Activated CD8-positive, alpha-beta memory T cell treated with anti-CD3 and anti-CD28 coated beads, Interleukin-2, amount 50 U/mL, for 48 hours (primary cell): ENCODE measurements at regions not wholly inside any gene's neighbourhood (a gene's known extent, or its start where the extent isn't known, plus 50 kb on each side); places are given as distances from the start of the nearest gene placed in this dataset.
"Not testable (repeated sequence)": the region's sequence is repeated elsewhere in the genome, so short reads cannot be mapped to it uniquely, and the experiment has no call there.

Experiments
- DNase-seq: peaks from one replicate; pipeline ENCODE4 v3.0.0-alpha.2; 2020

GRCh38 chr4:189497516-189497915 lies 443.2 kb upstream of the FRG1 start:
- no peak for DNase-seq

GRCh38 chr4:189497996-189498395 lies 442.7 kb upstream of the FRG1 start:
- no peak for DNase-seq

GRCh38 chr4:189498457-189498856 lies 442.2 kb upstream of the FRG1 start:
- DNase-seq = no peak

- no peak for DNase-seq
Observed at GRCh38 chr4:189499696-189500095, 441.0 kb upstream of the FRG1 start.

GRCh38 chr4:189500970-189501369 lies 439.7 kb upstream of the FRG1 start:
- no peak for DNase-seq

- no peak for DNase-seq
Observed at GRCh38 chr4:189502841-189503435, 437.7 kb upstream of the FRG1 start.

GRCh38 chr4:189504220-189504619 lies 436.5 kb upstream of the FRG1 start:
- no peak for DNase-seq

- no peak for DNase-seq
Observed at GRCh38 chr4:189505380-189505779, 435.3 kb upstream of the FRG1 start.

- DNase-seq = no peak
Observed at GRCh38 chr4:189506080-189506479, 434.6 kb upstream of the FRG1 start.

- DNase-seq = no peak
Observed at GRCh38 chr4:189507060-189507459, 433.6 kb upstream of the FRG1 start.

- DNase-seq = no peak
Observed at GRCh38 chr4:189510601-189511000, 430.1 kb upstream of the FRG1 start.

- no peak for DNase-seq
Observed at GRCh38 chr4:189511581-189511980, 429.1 kb upstream of the FRG1 start.

GRCh38 chr4:189513421-189513820 lies 427.3 kb upstream of the FRG1 start:
- DNase-seq = no peak

GRCh38 chr4:189514209-189514608 lies 426.5 kb upstream of the FRG1 start:
- no peak for DNase-seq

- DNase-seq = no peak
Observed at GRCh38 chr4:189516902-189517301, 423.8 kb upstream of the FRG1 start.

- no peak for DNase-seq
Observed at GRCh38 chr4:189519186-189519585, 421.5 kb upstream of the FRG1 start.

GRCh38 chr4:189525304-189525703 lies 415.4 kb upstream of the FRG1 start:
- DNase-seq = no peak

- DNase-seq = no peak
Observed at GRCh38 chr4:189530848-189531247, 409.8 kb upstream of the FRG1 start.

GRCh38 chr4:189533603-189534002 lies 407.1 kb upstream of the FRG1 start:
- no peak for DNase-seq

GRCh38 chr4:189547559-189547958 lies 393.1 kb upstream of the FRG1 start:
- DNase-seq = no peak

- no peak for DNase-seq
Observed at GRCh38 chr4:189548484-189549125, 392.1 kb upstream of the FRG1 start.

- not testable (repeated sequence) for DNase-seq
Observed at GRCh38 chr4:189551931-189552670, 388.6 kb upstream of the FRG1 start.

- DNase-seq = not testable (repeated sequence)
Observed at GRCh38 chr4:189560605-189561004, 380.1 kb upstream of the FRG1 start.

- DNase-seq = not testable (repeated sequence)
Observed at GRCh38 chr4:189563751-189564150, 376.9 kb upstream of the FRG1 start.
